HepG2 (cell line): ENCODE measurements at regions not wholly inside any gene's neighbourhood (a gene's known extent, or its start where the extent isn't known, plus 50 kb on each side); places are given as distances from the start of the nearest gene placed in this dataset.

Experiments
- ATAC-seq: fragments of 200-7000 bp; cut with Tn5 transposase; 3 replicates; pipeline ENCODE4 v1.9.1; 2020; ENCODE audit warnings: mild to moderate bottlenecking, moderate library complexity
- BruUV-seq: library from RNA; stranded (reverse); fragments of 400-500 nt; replicated peaks from 2 replicates; lab custom pipeline; 2021; lab: Mats Ljungman, UMichigan
- CTCF ChIA-PET: fragments of 300-600 bp; formaldehyde crosslinking; extraction: SDS; loops from one replicate; lab custom pipeline; 2021; ENCODE audit warnings: low total read pairs, inconsistent platforms, low intra/inter-chr PET ratio; lab: Yijun Ruan, JAX
- POLR2A ChIA-PET: fragments of 350-600 bp; sonication (Branson Sonifier 250); formaldehyde crosslinking; loops from one replicate; lab custom pipeline; 2020; ENCODE audit warnings: antibody characterized with exemption, inconsistent platforms; lab: Yijun Ruan, JAX
- DNase-seq: peaks from one replicate; pipeline ENCODE4 v3.0.0-alpha.2; 2015; ENCODE audit warnings: low spot score
- FAIRE-seq: peaks from 3 replicates; lab custom pipeline; 2011; peaks lifted over from hg19 to GRCh38; lab: Jason Lieb, UNC
- H2AFZ ChIP-seq: one replicate; pipeline ENCODE4 v1.6.1; 2011; ENCODE audit warnings: low read length, inconsistent platforms
- H3K27ac ChIP-seq: fragments of 300-600 bp; 3 replicates; pipeline ENCODE4 v1.8.0; 2011; ENCODE audit warnings: mixed run types, mild to moderate bottlenecking, mixed read lengths, low read length, inconsistent platforms; ENCODE audit not compliant: insufficient read depth; ENCODE audit errors: extremely low read length
- H3K27me3 ChIP-seq, 2 experiments: fragments of 200-600 bp in 1 of 2; 2 replicates in 1 of 2; 3 replicates in 1 of 2; pipeline versions ENCODE4 v1.6.0 to v1.8.0; 2011; ENCODE audit warnings: low read length in 2 of 2, mild to moderate bottlenecking in 2 of 2, moderate library complexity in 2 of 2, inconsistent platforms in 1 of 2; ENCODE audit not compliant: insufficient read depth in 2 of 2, control insufficient read depth in 1 of 2
- H3K36me3 ChIP-seq, 2 experiments: fragments of 200-600 bp in 1 of 2; replicated peaks in 1 of 2; 2 replicates in 1 of 2; 3 replicates in 1 of 2; pipeline versions ENCODE4 v1.5.1 to v1.8.0; 2011; ENCODE audit warnings: low read length in 2 of 2, inconsistent platforms in 1 of 2; ENCODE audit not compliant: insufficient read depth in 2 of 2, control insufficient read depth in 1 of 2
- H3K4me1 ChIP-seq: 2 replicates; pipeline ENCODE4 v1.5.1; 2012; ENCODE audit warnings: low read length, inconsistent platforms; ENCODE audit not compliant: insufficient read depth
- H3K4me2 ChIP-seq: 2 replicates; pipeline ENCODE4 v1.6.0; 2011; ENCODE audit warnings: low read depth, low read length, inconsistent platforms
- H3K4me3 ChIP-seq, 3 experiments: fragments of 200-600 bp in 1 of 3; sonication (generic), shearing (Covaris generic) in 1 of 3; replicated peaks in 1 of 3; 2 replicates each; pipeline ENCODE4 v1.5.1; 2011 to 2016; ENCODE audit warnings: low read length in 3 of 3, inconsistent platforms in 2 of 3, low read depth in 2 of 3, mild to moderate bottlenecking in 2 of 3, control low read depth in 1 of 3, mixed read lengths in 1 of 3; ENCODE audit not compliant: insufficient read depth in 1 of 3
- H3K79me2 ChIP-seq: one replicate; pipeline ENCODE4 v1.6.1; 2011; ENCODE audit warnings: low read length, inconsistent platforms; ENCODE audit not compliant: insufficient read depth
- H3K9ac ChIP-seq: 2 replicates; pipeline ENCODE4 v1.6.0; 2011; ENCODE audit warnings: mild to moderate bottlenecking, low read depth, low read length, inconsistent platforms; ENCODE audit not compliant: insufficient read depth
- H3K9me3 ChIP-seq: 2 replicates; pipeline ENCODE4 v1.5.1; 2012; ENCODE audit warnings: mild to moderate bottlenecking, low read length
- H4K20me1 ChIP-seq: 2 replicates; pipeline ENCODE4 v1.6.0; 2011; ENCODE audit warnings: inconsistent platforms, mild to moderate bottlenecking, low read length, moderate library complexity; ENCODE audit not compliant: insufficient read depth
- EEA1 ChIP-seq: sonication (generic); formaldehyde crosslinking; IDR thresholded peaks from 2 replicates; pipeline ENCODE4 v1.5.1; 2020; ENCODE audit warnings: mild to moderate bottlenecking, missing genetic modification reagents, borderline replicate concordance
- ELF1 ChIP-seq: sonication (generic); formaldehyde crosslinking; IDR thresholded peaks from 2 replicates; pipeline ENCODE4 v1.4.0; 2020; ENCODE audit warnings: missing genetic modification reagents
- MTA3 ChIP-seq: sonication (generic); formaldehyde crosslinking; IDR thresholded peaks from 2 replicates; pipeline ENCODE4 v1.4.0; 2020; ENCODE audit warnings: missing genetic modification reagents
- MTERF4 ChIP-seq: sonication (generic); formaldehyde crosslinking; IDR thresholded peaks from 2 replicates; pipeline ENCODE4 v1.8.0; 2023; ENCODE audit warnings: mild to moderate bottlenecking, missing genetic modification reagents
- RFXANK ChIP-seq: IDR thresholded peaks from 2 replicates; pipeline ENCODE4 v1.6.1; 2016
- TBL1XR1 ChIP-seq: fragments of 150-350 bp; IDR thresholded peaks from 2 replicates; pipeline ENCODE4 v1.6.1; 2014; ENCODE audit warnings: borderline replicate concordance, low read length; ENCODE audit not compliant: partially characterized antibody
- ZMYM2 ChIP-seq: sonication (generic); formaldehyde crosslinking; IDR thresholded peaks from 2 replicates; pipeline ENCODE4 v1.8.0; 2022; ENCODE audit warnings: mild to moderate bottlenecking, missing genetic modification reagents
- ZNF121 ChIP-seq: sonication (generic); formaldehyde crosslinking; IDR thresholded peaks from 2 replicates; pipeline ENCODE4 v1.5.0; 2020; ENCODE audit warnings: mild to moderate bottlenecking, missing genetic modification reagents
- ZNF234 ChIP-seq: sonication (generic); formaldehyde crosslinking; conservative IDR thresholded peaks from 2 replicates; pipeline ENCODE4 v1.5.1; 2020; ENCODE audit warnings: mild to moderate bottlenecking, missing genetic modification reagents
- ZNF281 ChIP-seq: sonication (generic); formaldehyde crosslinking; IDR thresholded peaks from 2 replicates; pipeline ENCODE4 v1.4.0; 2020; ENCODE audit warnings: missing genetic modification reagents, borderline replicate concordance
- WGBS: methylation state at CpG from one replicate; pipeline ENCODE4 v1.1.6; 2017; ENCODE audit warnings: low lambda C conversion rate; 5-methylcytosine and 5-hydroxymethylcytosine counted together
- in situ Hi-C: cut with HindIII; loops from 2 replicates; pipeline ENCODE4 v1.10.0; 2017; ENCODE audit warnings: low pct_unique_long_range_greater_than_20kb; ENCODE audit not compliant: extremely low pct_ligation_motif_present
- intact Hi-C: fragments of 100-400 bp; cut with micrococcal nuclease; formaldehyde crosslinking; loops from one replicate; pipeline ENCODE4 v1.10.0; 2022; ENCODE audit not compliant: unreplicated experiment

GRCh38 chr4:85399270-85399669 lies 75.7 kb upstream of the ARHGAP24 start:
- in situ Hi-C loops: no loop called here
- BruUV-seq: no TSS peak
- ATAC-seq (no peak), DNase-seq (no peak), FAIRE-seq (no peak)
- Histone ChIP-seq H3K36me3 (no peaks in the 10 kb centered on the region), H2AFZ (no peak overlapping the region), H3K4me1 (no peaks in the 10 kb centered on the region), H3K27me3 (no peaks in the 10 kb centered on the region), H3K79me2 (no peaks in the 10 kb centered on the region), H3K27ac (no peak overlapping the region), H3K4me3 (no peak overlapping the region), H4K20me1 (no peaks in the 10 kb centered on the region), H3K9ac (no peak overlapping the region), H3K4me2 (no peak overlapping the region), H3K9me3 (no peaks in the 10 kb centered on the region)
- intact Hi-C loops: no loop called here
- TF ChIP-seq EEA1: no peak
- TF ChIP-seq ZMYM2 (CRISPR knock-in tag): no peak
- no peak for TF ChIP-seq RFXANK (CRISPR knock-in tag)
- no peak for TF ChIP-seq ZNF121
- no peak for TF ChIP-seq MTERF4
- TF ChIP-seq TBL1XR1: no peak
- no peak for TF ChIP-seq ELF1 (CRISPR knock-in tag)
- TF ChIP-seq ZNF281 (CRISPR knock-in tag): no peak
- TF ChIP-seq MTA3 (CRISPR knock-in tag): no peak
- no peak for TF ChIP-seq ZNF234 (CRISPR knock-in tag)
- ChIA-PET CTCF (no interaction called here), POLR2A (no interaction called here)
- 93% methylated on average over 2 of the region's 2 CpGs for WGBS
